ENCODE measurements at regions not wholly inside any gene's neighbourhood (a gene's known extent, or its start where the extent isn't known, plus 50 kb on each side); places are given as distances from the start of the nearest gene placed in this dataset.

DNA sequence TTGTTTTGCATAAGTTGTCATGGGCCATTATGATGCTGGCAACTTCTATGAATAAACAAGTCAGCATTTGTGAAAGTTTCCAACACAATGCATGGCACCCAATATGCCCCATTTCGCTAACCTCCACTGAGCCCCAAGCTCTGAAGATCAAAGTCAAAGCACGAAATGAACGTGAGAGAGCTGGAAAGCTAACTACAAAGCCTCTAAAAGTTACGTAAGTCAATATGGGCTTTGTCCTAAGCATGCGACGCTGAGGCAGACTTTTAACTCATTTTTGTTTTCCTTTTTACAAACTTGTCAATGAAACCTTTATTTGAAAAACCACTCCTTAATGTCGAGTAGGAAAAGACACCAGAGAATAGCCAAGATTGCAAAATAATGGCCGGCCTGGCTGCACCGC is 131.6 kb upstream of the NUDT7 start:
- DNase-seq = no peak
- Histone ChIP-seq H3K4me1 (no peaks in the 10 kb centered on the region), H3K27me3 (no peaks in the 10 kb centered on the region), H3K27ac (no peak overlapping the region), H3K4me3 (no peak overlapping the region), H3K9me3 (no peaks in the 10 kb centered on the region), H3K36me3 (no peaks in the 10 kb centered on the region)
- no peak for TF ChIP-seq POLR2A (IDR thresholded peaks at IDR 0.05)
- TF ChIP-seq, protein P1, sequence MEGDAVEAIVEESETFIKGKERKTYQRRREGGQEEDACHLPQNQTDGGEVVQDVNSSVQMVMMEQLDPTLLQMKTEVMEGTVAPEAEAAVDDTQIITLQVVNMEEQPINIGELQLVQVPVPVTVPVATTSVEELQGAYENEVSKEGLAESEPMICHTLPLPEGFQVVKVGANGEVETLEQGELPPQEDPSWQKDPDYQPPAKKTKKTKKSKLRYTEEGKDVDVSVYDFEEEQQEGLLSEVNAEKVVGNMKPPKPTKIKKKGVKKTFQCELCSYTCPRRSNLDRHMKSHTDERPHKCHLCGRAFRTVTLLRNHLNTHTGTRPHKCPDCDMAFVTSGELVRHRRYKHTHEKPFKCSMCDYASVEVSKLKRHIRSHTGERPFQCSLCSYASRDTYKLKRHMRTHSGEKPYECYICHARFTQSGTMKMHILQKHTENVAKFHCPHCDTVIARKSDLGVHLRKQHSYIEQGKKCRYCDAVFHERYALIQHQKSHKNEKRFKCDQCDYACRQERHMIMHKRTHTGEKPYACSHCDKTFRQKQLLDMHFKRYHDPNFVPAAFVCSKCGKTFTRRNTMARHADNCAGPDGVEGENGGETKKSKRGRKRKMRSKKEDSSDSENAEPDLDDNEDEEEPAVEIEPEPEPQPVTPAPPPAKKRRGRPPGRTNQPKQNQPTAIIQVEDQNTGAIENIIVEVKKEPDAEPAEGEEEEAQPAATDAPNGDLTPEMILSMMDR (IDR thresholded peaks at IDR 0.05) = no peak
- intact Hi-C loops (cut with DNase I; ENCODE audit: low total_unique reads) = no loop called here

DNA sequence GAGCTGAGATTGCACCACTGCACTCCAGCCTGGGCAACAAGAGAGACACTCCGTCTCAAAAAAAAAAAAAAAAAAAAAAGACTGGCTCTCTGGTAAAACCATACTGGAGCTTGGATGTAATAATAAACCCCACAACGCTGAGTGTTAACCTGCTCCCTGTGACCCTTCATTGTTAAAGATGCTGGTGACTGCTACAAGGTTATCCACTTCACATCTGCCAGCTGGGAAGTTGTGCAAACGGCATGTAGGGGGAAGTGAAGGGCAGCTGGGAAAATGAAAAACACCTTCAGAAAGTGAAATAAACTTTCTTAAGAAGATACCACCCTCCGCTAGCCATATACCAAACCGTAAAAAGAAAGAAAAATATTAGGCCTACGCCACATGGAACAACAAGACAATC is 131.0 kb upstream of the NUDT7 start:
- no peak overlapping the region for H3K4me3 ChIP-seq
- no peak for DNase-seq
- TF ChIP-seq, protein P1 (IDR thresholded peaks at IDR 0.05) = no peak
- no peak for TF ChIP-seq POLR2A (IDR thresholded peaks at IDR 0.05)
- H3K4me1 ChIP-seq = no peaks in the 10 kb centered on the region
- H3K36me3 ChIP-seq = no peaks in the 10 kb centered on the region
- H3K27ac ChIP-seq = no peak overlapping the region
- intact Hi-C loops (cut with DNase I; ENCODE audit: low total_unique reads) = no loop called here
- H3K9me3 ChIP-seq = no peaks in the 10 kb centered on the region
- H3K27me3 ChIP-seq = no peaks in the 10 kb centered on the region

DNA sequence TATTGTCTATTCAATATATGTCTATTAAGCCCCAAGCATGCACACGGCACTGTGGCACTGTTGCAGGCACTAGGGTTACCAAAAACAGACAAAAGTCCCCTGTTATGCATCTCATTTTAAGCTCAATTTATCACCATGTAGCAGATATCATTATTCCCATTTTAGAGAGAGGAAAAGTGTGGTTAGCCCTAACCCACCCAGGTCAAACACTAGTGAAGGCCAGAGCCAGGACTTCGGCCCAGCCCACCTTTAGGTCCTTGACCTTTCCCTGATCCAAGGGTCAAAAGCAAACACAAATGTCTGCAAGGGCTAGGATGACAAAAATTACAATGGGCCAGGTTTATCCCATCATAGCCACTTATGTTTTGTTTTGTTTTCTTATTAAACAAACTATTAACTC is 130.3 kb upstream of the NUDT7 start:
- Histone ChIP-seq H3K36me3 (no peaks in the 10 kb centered on the region), H3K4me3 (no peak overlapping the region), H3K27ac (no peak overlapping the region), H3K4me1 (no peaks in the 10 kb centered on the region), H3K9me3 (no peaks in the 10 kb centered on the region), H3K27me3 (no peaks in the 10 kb centered on the region)
- DNase-seq = no peak
- no peak for TF ChIP-seq POLR2A (IDR thresholded peaks at IDR 0.05)
- TF ChIP-seq, protein P1 (IDR thresholded peaks at IDR 0.05) = no peak
- intact Hi-C loops (cut with DNase I; ENCODE audit: low total_unique reads) = no loop called here

DNA sequence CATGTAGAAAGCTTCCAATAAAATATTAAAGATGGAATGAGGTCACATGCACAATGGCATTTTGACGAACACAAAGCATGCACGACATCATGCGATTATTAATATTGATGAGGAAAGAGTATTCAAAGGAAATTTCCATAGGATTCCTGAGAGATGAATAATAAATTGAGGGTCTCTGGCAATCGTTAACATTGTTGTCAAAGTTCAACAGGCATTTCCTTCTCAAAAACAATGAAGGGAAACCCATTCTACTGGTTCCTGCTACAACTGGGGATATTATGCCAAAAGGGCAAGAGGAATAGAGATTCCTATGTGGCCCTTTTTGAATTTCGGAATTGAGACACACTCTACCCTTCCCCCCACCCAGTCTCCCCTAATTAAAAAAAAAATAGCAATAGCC is 128.3 kb upstream of the NUDT7 start:
- Histone ChIP-seq H3K27me3 (no peaks in the 10 kb centered on the region), H3K4me1 (no peaks in the 10 kb centered on the region), H3K9me3 (no peaks in the 10 kb centered on the region), H3K27ac (no peak overlapping the region), H3K36me3 (no peaks in the 10 kb centered on the region), H3K4me3 (no peak overlapping the region)
- DNase-seq = no peak
- no peak for TF ChIP-seq POLR2A (IDR thresholded peaks at IDR 0.05)
- TF ChIP-seq, protein P1 (IDR thresholded peaks at IDR 0.05) = no peak
- intact Hi-C loops (cut with DNase I; ENCODE audit: low total_unique reads) = no loop called here

DNA sequence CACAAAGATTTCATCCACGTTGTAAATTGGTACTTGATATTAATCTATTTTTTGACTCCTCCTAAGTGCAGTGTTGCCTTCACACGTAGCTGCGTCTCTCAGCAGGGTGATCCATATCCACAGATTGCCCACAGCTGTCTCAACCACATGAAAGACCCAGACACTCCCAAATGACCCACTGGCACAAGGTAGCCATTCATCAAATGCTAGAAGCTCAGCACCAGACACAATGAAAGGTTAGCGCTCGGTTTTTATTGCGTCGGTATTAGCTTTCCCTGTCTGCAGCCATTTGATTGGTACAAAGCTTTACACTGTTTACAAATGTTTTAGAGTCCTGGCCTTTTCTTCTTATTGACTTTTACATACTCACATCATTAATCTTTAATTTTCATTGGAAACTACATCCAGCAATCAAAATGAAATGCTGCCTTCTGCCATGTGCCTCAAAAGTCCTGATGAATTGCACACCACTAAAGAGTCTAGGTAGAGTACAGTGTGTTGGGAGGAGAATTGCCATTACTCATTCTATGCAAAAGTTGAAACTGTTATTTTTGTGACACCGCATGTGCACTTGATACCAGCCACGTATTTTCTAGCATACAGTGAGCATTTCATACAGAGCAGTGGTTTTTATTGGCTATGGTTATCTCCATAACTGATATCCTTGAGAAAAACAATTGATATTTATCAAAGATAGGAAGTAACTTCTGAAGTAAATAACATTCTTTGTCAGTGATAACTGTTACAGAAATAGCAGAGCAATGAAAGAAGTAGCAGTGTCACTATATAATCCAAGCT is 127.3 kb upstream of the NUDT7 start:
- H3K36me3 ChIP-seq = no peaks in the 10 kb centered on the region
- TF ChIP-seq, protein P1 (IDR thresholded peaks at IDR 0.05) = no peak
- no peak for TF ChIP-seq POLR2A (IDR thresholded peaks at IDR 0.05)
- no peak overlapping the region for H3K27ac ChIP-seq
- no peaks in the 10 kb centered on the region for H3K9me3 ChIP-seq
- intact Hi-C loops (cut with DNase I; ENCODE audit: low total_unique reads) = no loop called here
- no peak for DNase-seq
- no peaks in the 10 kb centered on the region for H3K4me1 ChIP-seq
- H3K27me3 ChIP-seq = no peaks in the 10 kb centered on the region
- H3K4me3 ChIP-seq = no peak overlapping the region
